GM19395 (cell line): ENCODE measurements at regions not wholly inside any gene's neighbourhood (a gene's known extent, or its start where the extent isn't known, plus 50 kb on each side); places are given as distances from the start of the nearest gene placed in this dataset.

Experiments used
- ATAC-seq: cut with Tn5 transposase; IDR thresholded peaks from one replicate; pipeline ENCODE4 v1.9.1; 2021; ENCODE audit warnings: mild to moderate bottlenecking, moderate library complexity; ENCODE audit not compliant: unreplicated experiment

- ATAC-seq: no peak
These were observed 396.7 kb upstream of the PDE3A start for GRCh38 chr12:19971361-19972280.

GRCh38 chr12:19972325-19973288, 395.7 kb upstream of the PDE3A start:
- ATAC-seq: no peak

- no peak for ATAC-seq
These were observed 390.1 kb upstream of the PDE3A start for GRCh38 chr12:19978193-19978592.

- ATAC-seq: no peak
These were observed 388.8 kb upstream of the PDE3A start for GRCh38 chr12:19979584-19979983.

GRCh38 chr12:19981944-19982343, 386.4 kb upstream of the PDE3A start:
- ATAC-seq: no peak

- ATAC-seq: no peak
These were observed 380.3 kb upstream of the PDE3A start for GRCh38 chr12:19988001-19988400.

GRCh38 chr12:19988459-19988873, 379.9 kb upstream of the PDE3A start:
- no peak for ATAC-seq

- ATAC-seq: no peak
These were observed 379.4 kb upstream of the PDE3A start for GRCh38 chr12:19988948-19989347.

GRCh38 chr12:19991146-19991545, 377.2 kb upstream of the PDE3A start:
- ATAC-seq: no peak

- no peak for ATAC-seq
These were observed 376.0 kb upstream of the PDE3A start for GRCh38 chr12:19992311-19992710.

GRCh38 chr12:19994968-19995367, 373.4 kb upstream of the PDE3A start:
- no peak for ATAC-seq

- ATAC-seq: no peak
These were observed 370.5 kb upstream of the PDE3A start for GRCh38 chr12:19997656-19998400.

- ATAC-seq: no peak
These were observed 369.9 kb upstream of the PDE3A start for GRCh38 chr12:19998411-19998810.

GRCh38 chr12:19998961-19999804, 369.2 kb upstream of the PDE3A start:
- no peak for ATAC-seq

- no peak for ATAC-seq
These were observed 368.6 kb upstream of the PDE3A start for GRCh38 chr12:19999805-20000138.

- no peak for ATAC-seq
These were observed 368.0 kb upstream of the PDE3A start for GRCh38 chr12:20000229-20000849.

- ATAC-seq: no peak
These were observed 365.1 kb upstream of the PDE3A start for GRCh38 chr12:20003252-20003651.

- ATAC-seq: no peak
These were observed 363.4 kb upstream of the PDE3A start for GRCh38 chr12:20004952-20005351.

- no peak for ATAC-seq
These were observed 361.2 kb upstream of the PDE3A start for GRCh38 chr12:20006871-20007730.
